ENCODE measurements at regions not wholly inside any gene's neighbourhood (a gene's known extent, or its start where the extent isn't known, plus 50 kb on each side); places are given as distances from the start of the nearest gene placed in this dataset.
"Not testable (repeated sequence)": the region's sequence is repeated elsewhere in the genome, so short reads cannot be mapped to it uniquely, and the experiment has no call there.

GRCh38 chr2:142758973-142759372 is 118.5 kb upstream of the KYNU start:
- no peak for DNase-seq (ENCODE audit: low read depth, low spot score)

GRCh38 chr2:142757111-142757510 is 120.4 kb upstream of the KYNU start:
- no peak for DNase-seq (ENCODE audit: low read depth, low spot score)

- no peak for DNase-seq (ENCODE audit: low read depth, low spot score)
Measured at GRCh38 chr2:142756430-142756829, 121.0 kb upstream of the KYNU start.

GRCh38 chr2:142755191-142755590 is 122.3 kb upstream of the KYNU start:
- DNase-seq (ENCODE audit: low read depth, low spot score) = no peak

- no peak for DNase-seq (ENCODE audit: low read depth, low spot score)
Measured at GRCh38 chr2:142754182-142754581, 123.3 kb upstream of the KYNU start.

- no peak for DNase-seq (ENCODE audit: low read depth, low spot score)
Measured at GRCh38 chr2:142750858-142751257, 126.6 kb upstream of the KYNU start.

- no peak for DNase-seq (ENCODE audit: low read depth, low spot score)
Measured at GRCh38 chr2:142748559-142749099, 128.8 kb upstream of the KYNU start.

GRCh38 chr2:142745691-142746090 is 131.8 kb upstream of the KYNU start:
- DNase-seq (ENCODE audit: low read depth, low spot score) = no peak

GRCh38 chr2:142742371-142743214 is 134.9 kb upstream of the KYNU start:
- DNase-seq (ENCODE audit: low read depth, low spot score) = no peak

GRCh38 chr2:142741764-142742269 is 135.6 kb upstream of the KYNU start:
- DNase-seq (ENCODE audit: low read depth, low spot score) = no peak

- no peak for DNase-seq (ENCODE audit: low read depth, low spot score)
Measured at GRCh38 chr2:142734770-142735169, 142.7 kb upstream of the KYNU start.

- DNase-seq (ENCODE audit: low read depth, low spot score) = no peak
Measured at GRCh38 chr2:142734231-142734630, 143.2 kb upstream of the KYNU start.

- not testable (repeated sequence) for DNase-seq (ENCODE audit: low read depth, low spot score)
Measured at GRCh38 chr2:142729814-142730213, 147.7 kb upstream of the KYNU start.

GRCh38 chr2:142727821-142728478 is 149.5 kb upstream of the KYNU start:
- DNase-seq (ENCODE audit: low read depth, low spot score) = not testable (repeated sequence)

- no peak for DNase-seq (ENCODE audit: low read depth, low spot score)
Measured at GRCh38 chr2:142725386-142725785, 152.1 kb upstream of the KYNU start.

- no peak for DNase-seq (ENCODE audit: low read depth, low spot score)
Measured at GRCh38 chr2:142724713-142725349, 152.6 kb upstream of the KYNU start.

- DNase-seq (ENCODE audit: low read depth, low spot score) = no peak
Measured at GRCh38 chr2:142724186-142724585, 153.3 kb upstream of the KYNU start.

- no peak for DNase-seq (ENCODE audit: low read depth, low spot score)
Measured at GRCh38 chr2:142723236-142723635, 154.2 kb upstream of the KYNU start.

- DNase-seq (ENCODE audit: low read depth, low spot score) = no peak
Measured at GRCh38 chr2:142722569-142722968, 154.9 kb upstream of the KYNU start.

GRCh38 chr2:142722086-142722485 is 155.4 kb upstream of the KYNU start:
- DNase-seq (ENCODE audit: low read depth, low spot score) = no peak

GRCh38 chr2:142721015-142721414 is 156.4 kb upstream of the KYNU start:
- DNase-seq (ENCODE audit: low read depth, low spot score) = no peak

- DNase-seq (ENCODE audit: low read depth, low spot score) = no peak
Measured at GRCh38 chr2:142718576-142719155, 158.8 kb upstream of the KYNU start.

All from ELF-1 (cell line).